ENCODE measurements at regions not wholly inside any gene's neighbourhood (a gene's known extent, or its start where the extent isn't known, plus 50 kb on each side); places are given as distances from the start of the nearest gene placed in this dataset.

GRCh38 chr9:131809941-131810344 is 70.1 kb upstream of the RAPGEF1 start:
- DNase-seq (ENCODE audit: low read depth in 2 of 2), result no peak

- no peak for DNase-seq (ENCODE audit: low read depth in 2 of 2)
Observed at GRCh38 chr9:131808291-131808690, 68.4 kb upstream of the RAPGEF1 start.

GRCh38 chr9:131807144-131807983 is 67.5 kb upstream of the RAPGEF1 start:
- DNase-seq (ENCODE audit: low read depth in 2 of 2), result no peak

GRCh38 chr9:131805803-131806202 is 65.9 kb upstream of the RAPGEF1 start:
- DNase-seq (ENCODE audit: low read depth in 2 of 2), result no peak

GRCh38 chr9:131804826-131805225 is 65.0 kb upstream of the RAPGEF1 start:
- no peak for DNase-seq (ENCODE audit: low read depth in 2 of 2)

GRCh38 chr9:131803758-131804411 is 64.0 kb upstream of the RAPGEF1 start:
- DNase-seq (ENCODE audit: low read depth in 2 of 2), result no peak

- no peak for DNase-seq (ENCODE audit: low read depth in 2 of 2)
Observed at GRCh38 chr9:131801810-131802209, 61.9 kb upstream of the RAPGEF1 start.

- DNase-seq (ENCODE audit: low read depth in 2 of 2), result no peak
Observed at GRCh38 chr9:131800843-131801242, 61.0 kb upstream of the RAPGEF1 start.

GRCh38 chr9:131800366-131800765 is 60.5 kb upstream of the RAPGEF1 start:
- no peak for DNase-seq (ENCODE audit: low read depth in 2 of 2)

- peak; percentile 23 to 40 for DNase-seq (ENCODE audit: low read depth in 2 of 2)
Observed at GRCh38 chr9:131799177-131799823, 59.4 kb upstream of the RAPGEF1 start.

- DNase-seq (ENCODE audit: low read depth in 2 of 2), result no peak
Observed at GRCh38 chr9:131798246-131798645, 58.4 kb upstream of the RAPGEF1 start.

- no peak for DNase-seq (ENCODE audit: low read depth in 2 of 2)
Observed at GRCh38 chr9:131794393-131794792, 54.5 kb upstream of the RAPGEF1 start.

GRCh38 chr9:131791542-131792254 is 51.8 kb upstream of the RAPGEF1 start:
- DNase-seq (ENCODE audit: low read depth in 2 of 2), result no peak

All from stimulated activated CD4-positive, alpha-beta T cell treated with anti-CD3 and anti-CD28 coated beads, Interleukin-15, amount 100 ng/mL, for 48 hours (primary cell).